H1 (cell line): ENCODE measurements at regions not wholly inside any gene's neighbourhood (a gene's known extent, or its start where the extent isn't known, plus 50 kb on each side); places are given as distances from the start of the nearest gene placed in this dataset.

Experiments
- CTCF ChIA-PET: fragments of 300-600 bp; sonication (Branson Sonifier 250); formaldehyde crosslinking; loops from one replicate; lab custom pipeline; 2021; ENCODE audit not compliant: partially characterized antibody; lab: Charles Lee
- POLR2A ChIA-PET: fragments of 300-600 bp; sonication (Branson Sonifier 250); formaldehyde crosslinking; loops from one replicate; lab custom pipeline; 2021; ENCODE audit warnings: inconsistent platforms; ENCODE audit not compliant: partially characterized antibody; lab: Charles Lee
- DNase-seq, 2 experiments: peaks; one replicate each; pipeline versions ENCODE4 v3.0.0 to v3.0.0-alpha.2; 2010 to 2022; ENCODE audit warnings: low spot score in 2 of 2, low read depth in 1 of 2, mixed read lengths in 1 of 2
- FAIRE-seq: peaks from 2 replicates; lab custom pipeline; 2011; peaks lifted over from hg19 to GRCh38; lab: Jason Lieb, UNC
- H2AFZ ChIP-seq: 2 replicates; pipeline ENCODE4 v1.8.1; 2012; ENCODE audit warnings: low read length, inconsistent platforms
- H2AK5ac ChIP-seq: 2 replicates; pipeline ENCODE4 v1.6.1; 2013; ENCODE audit warnings: low read depth, low read length
- H2BK120ac ChIP-seq: replicated peaks from 2 replicates; pipeline ENCODE3; 2013; ENCODE audit warnings: low read depth, low read length, inconsistent platforms
- H2BK12ac ChIP-seq: 2 replicates; pipeline ENCODE4 v1.6.1; 2013; ENCODE audit warnings: low read depth, low read length
- H2BK15ac ChIP-seq: 2 replicates; pipeline ENCODE4 v1.6.1; 2013; ENCODE audit warnings: low read length
- H2BK20ac ChIP-seq: 2 replicates; pipeline ENCODE4 v1.6.1; 2013; ENCODE audit warnings: low read length
- H2BK5ac ChIP-seq: 2 replicates; pipeline ENCODE4 v1.6.1; 2013; ENCODE audit warnings: low read depth, low read length
- H3K14ac ChIP-seq: 2 replicates; pipeline ENCODE4 v1.6.1; 2013; ENCODE audit warnings: inconsistent platforms; ENCODE audit not compliant: insufficient read length
- H3K18ac ChIP-seq: 2 replicates; pipeline ENCODE4 v1.6.1; 2013; ENCODE audit warnings: low read length; ENCODE audit errors: extremely low read depth
- H3K23ac ChIP-seq: 2 replicates; pipeline ENCODE4 v1.6.1; 2013; ENCODE audit warnings: inconsistent platforms; ENCODE audit not compliant: insufficient read length
- H3K23me2 ChIP-seq: 2 replicates; pipeline ENCODE4 v1.6.1; 2013; ENCODE audit warnings: low read depth, low read length
- H3K27ac ChIP-seq: 2 replicates; pipeline ENCODE4 v1.6.1; 2011; ENCODE audit warnings: low read depth, low read length, inconsistent platforms
- H3K27me3 ChIP-seq, 4 experiments: replicated peaks in 1 of 4; 1 replicate in 1 of 4; 2 replicates in 3 of 4; pipeline versions ENCODE4 v1.6.1 to v1.8.1; 2011 to 2013; ENCODE audit warnings: low read length in 3 of 4, mild to moderate bottlenecking in 3 of 4, inconsistent platforms in 2 of 4, mixed read lengths in 2 of 4, moderate library complexity in 1 of 4; ENCODE audit not compliant: control insufficient read depth in 3 of 4, insufficient read depth in 3 of 4; ENCODE audit errors: extremely low read depth in 1 of 4
- H3K36me3 ChIP-seq, 4 experiments: 2 replicates each; pipeline versions ENCODE4 v1.6.1 to v1.8.1; 2011 to 2013; ENCODE audit warnings: mild to moderate bottlenecking in 4 of 4, low read length in 3 of 4, moderate library complexity in 2 of 4, control low read depth in 1 of 4, inconsistent platforms in 1 of 4; ENCODE audit not compliant: insufficient read depth in 4 of 4, control insufficient read depth in 2 of 4
- H3K4ac ChIP-seq: replicated peaks from 2 replicates; pipeline ENCODE3; 2013; ENCODE audit warnings: low read length, low read depth, mixed read lengths, inconsistent platforms; ENCODE audit not compliant: insufficient read length
- H3K4me1 ChIP-seq, 4 experiments: replicated peaks in 1 of 4; 1 replicate in 1 of 4; 2 replicates in 3 of 4; pipeline versions ENCODE4 v1.6.1 to v1.8.1; 2011 to 2013; ENCODE audit warnings: low read length in 3 of 4, inconsistent platforms in 2 of 4, mixed read lengths in 1 of 4; ENCODE audit not compliant: insufficient read depth in 4 of 4, control insufficient read depth in 3 of 4
- H3K4me2 ChIP-seq, 2 experiments: 2 replicates each; pipeline versions ENCODE4 v1.6.1 to v1.8.1; 2011 to 2013; ENCODE audit warnings: low read depth in 2 of 2, low read length in 2 of 2, control low read depth in 1 of 2, inconsistent platforms in 1 of 2, mild to moderate bottlenecking in 1 of 2; ENCODE audit not compliant: insufficient read depth in 1 of 2
- H3K4me3 ChIP-seq, 4 experiments: fragments of 200-600, 300-600 bp in 1 of 4; sonication (generic), shearing (Covaris generic), sonication (Bioruptor Twin) in 1 of 4; 2 replicates each; pipeline versions ENCODE4 v1.5.1 to v1.8.1; 2011 to 2016; ENCODE audit warnings: low read length in 4 of 4, low read depth in 3 of 4, control low read depth in 2 of 4, inconsistent platforms in 2 of 4, mild to moderate bottlenecking in 2 of 4, mixed read lengths in 1 of 4, moderate library complexity in 1 of 4; ENCODE audit not compliant: insufficient read depth in 2 of 4; ENCODE audit errors: extremely low read depth in 1 of 4
- H3K56ac ChIP-seq: replicated peaks from 2 replicates; pipeline ENCODE3; 2013; ENCODE audit warnings: low read depth, mild to moderate bottlenecking, mixed read lengths, low read length, inconsistent platforms; ENCODE audit not compliant: insufficient read length
- H3K79me1 ChIP-seq: 2 replicates; pipeline ENCODE4 v1.6.1; 2013; ENCODE audit warnings: low read depth, low read length, control low read depth
- H3K79me2 ChIP-seq, 2 experiments: 2 replicates each; pipeline versions ENCODE4 v1.6.1 to v1.8.1; 2012 to 2013; ENCODE audit warnings: low read length in 2 of 2, mild to moderate bottlenecking in 2 of 2, inconsistent platforms in 1 of 2; ENCODE audit not compliant: insufficient read depth in 2 of 2, control insufficient read depth in 1 of 2
- H3K9ac ChIP-seq, 4 experiments: replicated peaks in 1 of 4; 1 replicate in 1 of 4; 2 replicates in 3 of 4; pipeline versions ENCODE4 v1.6.1 to v1.8.1; 2011 to 2013; ENCODE audit warnings: low read depth in 3 of 4, low read length in 3 of 4, control low read depth in 2 of 4, mild to moderate bottlenecking in 2 of 4, moderate library complexity in 2 of 4, inconsistent platforms in 1 of 4; ENCODE audit errors: extremely low read depth in 1 of 4
- H3K9me3 ChIP-seq, 2 experiments: 2 replicates each; pipeline versions ENCODE4 v1.6.1 to v1.8.1; 2012 to 2013; ENCODE audit warnings: mild to moderate bottlenecking in 2 of 2, moderate library complexity in 2 of 2, control low read depth in 1 of 2, inconsistent platforms in 1 of 2, low read depth in 1 of 2, low read length in 1 of 2, mixed read lengths in 1 of 2; ENCODE audit not compliant: insufficient read depth in 2 of 2
- H4K20me1 ChIP-seq, 2 experiments: replicated peaks in 1 of 2; 2 replicates each; pipeline versions ENCODE3 to v1.8.1; 2011 to 2013; ENCODE audit warnings: inconsistent platforms in 2 of 2, low read length in 2 of 2, mild to moderate bottlenecking in 1 of 2; ENCODE audit not compliant: insufficient read depth in 2 of 2, control insufficient read depth in 1 of 2
- H4K5ac ChIP-seq: 2 replicates; pipeline ENCODE4 v1.6.1; 2013; ENCODE audit warnings: low read length, low read depth, mixed read lengths, inconsistent platforms; ENCODE audit not compliant: insufficient read length
- H4K8ac ChIP-seq: 2 replicates; pipeline ENCODE4 v1.8.0; 2013; ENCODE audit warnings: mild to moderate bottlenecking, moderate library complexity, low read length, inconsistent platforms; ENCODE audit not compliant: insufficient read depth; ENCODE audit errors: extremely low read depth
- H4K91ac ChIP-seq: replicated peaks from 2 replicates; pipeline ENCODE3; 2013; ENCODE audit warnings: low read length, mixed read lengths, inconsistent platforms; ENCODE audit not compliant: insufficient read length
- BRCA1 ChIP-seq: IDR thresholded peaks from 2 replicates; pipeline ENCODE4 v1.6.1; 2012; ENCODE audit warnings: low read depth, low read length, improper control_type of control experiment
- CEBPB ChIP-seq: IDR thresholded peaks from 2 replicates; pipeline ENCODE4 v1.6.1; 2012; ENCODE audit warnings: low read depth, low read length
- CHD2 ChIP-seq: IDR thresholded peaks from 2 replicates; pipeline ENCODE4 v1.6.1; 2012; ENCODE audit warnings: low read length, improper control_type of control experiment
- JUND ChIP-seq: IDR thresholded peaks from 2 replicates; pipeline ENCODE4 v1.6.1; 2011; ENCODE audit warnings: mild to moderate bottlenecking, improper control_type of control experiment, low read length
- NANOG ChIP-seq: IDR thresholded peaks from 2 replicates; pipeline ENCODE4 v1.6.1; 2011; ENCODE audit warnings: low read length, low read depth, mild to moderate bottlenecking, inconsistent platforms; ENCODE audit not compliant: insufficient read depth, poor library complexity, severe bottlenecking
- SIN3A ChIP-seq, 2 experiments: IDR thresholded peaks in 1 of 2; conservative IDR thresholded peaks in 1 of 2; 2 replicates each; pipeline ENCODE4 v1.6.1; 2011 to 2012; ENCODE audit warnings: low read length in 2 of 2, improper control_type of control experiment in 1 of 2, low read depth in 1 of 2, mild to moderate bottlenecking in 1 of 2
- SRF ChIP-seq: IDR thresholded peaks from 2 replicates; pipeline ENCODE4 v1.6.1; 2011; ENCODE audit warnings: mild to moderate bottlenecking, low read depth, low read length, moderate library complexity
- WGBS, 2 experiments: shearing (Covaris generic) in 1 of 2; methylation state at CpG; one replicate each; pipeline versions ENCODE4 v1.1.6 to v1.1.7; 2013 to 2015; ENCODE audit warnings: low lambda C conversion rate in 2 of 2, mixed read lengths in 2 of 2, inconsistent platforms in 1 of 2, low coverage in 1 of 2, missing lambda C conversion rate in 1 of 2; ENCODE audit not compliant: insufficient replicate concordance in 2 of 2, insufficient coverage in 1 of 2, insufficient read length in 1 of 2; ENCODE audit errors: extremely low coverage in 1 of 2, missing lambda C conversion rate in 1 of 2; 5-methylcytosine and 5-hydroxymethylcytosine counted together
- TF ChIP-seq, protein P1 (sequence below): IDR thresholded peaks from 2 replicates; pipeline ENCODE4 v1.6.1; 2012; ENCODE audit warnings: low read length, inconsistent platforms
- TF ChIP-seq, protein P2 (sequence below): IDR thresholded peaks from 2 replicates; pipeline ENCODE4 v1.6.1; 2011; ENCODE audit warnings: low read length, improper control_type of control experiment

DNA sequence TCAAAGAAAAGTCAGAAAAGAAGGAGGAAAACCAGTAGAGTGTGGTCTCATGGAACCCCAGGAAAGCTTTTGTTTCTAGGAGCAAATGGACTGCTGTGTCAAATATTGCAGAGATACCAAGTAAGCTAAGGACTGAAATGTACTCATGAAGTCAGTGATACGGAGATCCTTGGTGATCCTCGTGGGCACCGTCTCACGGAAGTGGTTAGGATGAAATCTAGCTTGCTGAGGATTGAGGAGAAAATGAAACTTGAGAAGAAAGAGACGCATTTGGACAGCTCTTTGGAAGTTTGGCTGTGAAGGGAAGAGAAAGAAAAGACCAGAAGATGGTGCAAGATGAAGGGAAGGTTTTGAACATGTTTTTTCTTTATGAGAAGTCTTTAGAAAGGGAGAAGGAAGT is 104.0 kb upstream of the CCND2 start:
- H2BK12ac ChIP-seq, result no peak overlapping the region
- no peak overlapping the region for H3K18ac ChIP-seq
- POLR2A ChIA-PET, result interaction anchor here (0.6 to 1.6 kb wide), 2 partner anchors 23 to 59 kb away, joined by 3 to 6 read pairs; no protein-coding TSS in a partner anchor
- no peak overlapping the region for H3K23ac ChIP-seq
- no peak overlapping the region for H4K91ac ChIP-seq
- H3K9ac ChIP-seq, result no peak overlapping the region
- H2AFZ ChIP-seq, result no peak overlapping the region
- no peaks in the 10 kb centered on the region for H3K36me3 ChIP-seq
- no peak overlapping the region for H3K14ac ChIP-seq
- no peak overlapping the region for H3K56ac ChIP-seq
- H2BK15ac ChIP-seq, result no peak overlapping the region
- 94% methylated on average over 5 of the region's 5 CpGs; no CpG with 5 or more reads in 1 of the 2 experiments for WGBS, 2 experiments
- H2BK20ac ChIP-seq, result no peak overlapping the region; the same call in 1 of the 2 replicates
- peaks cover 0 to 14% (median 8%) of the 10 kb centered on the region in 4 experiments; a peak in 6 of 7 replicates for H3K4me1 ChIP-seq
- H3K4me2 ChIP-seq, result no peak overlapping the region
- no peaks in the 10 kb centered on the region for H3K9me3 ChIP-seq
- H2BK120ac ChIP-seq, result no peak overlapping the region
- no peak for TF ChIP-seq SIN3A (conservative IDR thresholded peaks at IDR 0.05 in 1 of 2, IDR thresholded peaks at IDR 0.05 in 1 of 2; ENCODE audit: low read depth in 1 of 2, low read length in 2 of 2)
- no peak for TF ChIP-seq CHD2
- TF ChIP-seq CEBPB, result no peak
- TF ChIP-seq NANOG, result no peak
- TF ChIP-seq, protein P1, sequence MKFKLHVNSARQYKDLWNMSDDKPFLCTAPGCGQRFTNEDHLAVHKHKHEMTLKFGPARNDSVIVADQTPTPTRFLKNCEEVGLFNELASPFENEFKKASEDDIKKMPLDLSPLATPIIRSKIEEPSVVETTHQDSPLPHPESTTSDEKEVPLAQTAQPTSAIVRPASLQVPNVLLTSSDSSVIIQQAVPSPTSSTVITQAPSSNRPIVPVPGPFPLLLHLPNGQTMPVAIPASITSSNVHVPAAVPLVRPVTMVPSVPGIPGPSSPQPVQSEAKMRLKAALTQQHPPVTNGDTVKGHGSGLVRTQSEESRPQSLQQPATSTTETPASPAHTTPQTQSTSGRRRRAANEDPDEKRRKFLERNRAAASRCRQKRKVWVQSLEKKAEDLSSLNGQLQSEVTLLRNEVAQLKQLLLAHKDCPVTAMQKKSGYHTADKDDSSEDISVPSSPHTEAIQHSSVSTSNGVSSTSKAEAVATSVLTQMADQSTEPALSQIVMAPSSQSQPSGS, result no peak
- TF ChIP-seq JUND, result no peak
- TF ChIP-seq BRCA1, result no peak
- TF ChIP-seq SRF, result no peak
- TF ChIP-seq, protein P2, sequence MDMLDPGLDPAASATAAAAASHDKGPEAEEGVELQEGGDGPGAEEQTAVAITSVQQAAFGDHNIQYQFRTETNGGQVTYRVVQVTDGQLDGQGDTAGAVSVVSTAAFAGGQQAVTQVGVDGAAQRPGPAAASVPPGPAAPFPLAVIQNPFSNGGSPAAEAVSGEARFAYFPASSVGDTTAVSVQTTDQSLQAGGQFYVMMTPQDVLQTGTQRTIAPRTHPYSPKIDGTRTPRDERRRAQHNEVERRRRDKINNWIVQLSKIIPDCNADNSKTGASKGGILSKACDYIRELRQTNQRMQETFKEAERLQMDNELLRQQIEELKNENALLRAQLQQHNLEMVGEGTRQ, result no peak
- TF ChIP-seq, all 59 proteins: peak for 0
- Histone ChIP-seq H2BK5ac (no peak overlapping the region), H3K4me3 (no peak overlapping the region), H4K20me1 (no peaks in the 10 kb centered on the region), H3K4ac (no peak overlapping the region), H2AK5ac (no peak overlapping the region), H4K8ac (no peak overlapping the region), H4K5ac (no peak overlapping the region), H3K79me1 (no peaks in the 10 kb centered on the region), H3K23me2 (peaks cover 7% of the 10 kb centered on the region; the same call in 1 of the 2 replicates), H3K27ac (no peak overlapping the region), H3K79me2 (no peaks in the 10 kb centered on the region), H3K27me3 (peaks cover 0 to 7% (median 5%) of the 10 kb centered on the region in 4 experiments; a peak in 4 of 7 replicates)
- DNase-seq, result peak in 1 of 2 experiments; percentile 10
- no peak for FAIRE-seq
- CTCF ChIA-PET, result interaction anchor here (1.1 to 1.5 kb wide), 3 partner anchors 47 to 107 kb away, joined by 3 to 4 read pairs (median 4); no protein-coding TSS in a partner anchor
